ENCODE measurements at regions not wholly inside any gene's neighbourhood (a gene's known extent, or its start where the extent isn't known, plus 50 kb on each side); places are given as distances from the start of the nearest gene placed in this dataset.

GRCh38 chr1:37090671-37091070, 56.4 kb upstream of the GRIK3 start:
- no peak for TF ChIP-seq POLR2A (IDR thresholded peaks at IDR 0.05; ENCODE audit: low read length)
- TF ChIP-seq GATA1 (IDR thresholded peaks at IDR 0.05; ENCODE audit: low read depth, low read length), result no peak

Measured in erythroblast (primary cell).